ENCODE measurements at regions not wholly inside any gene's neighbourhood (a gene's known extent, or its start where the extent isn't known, plus 50 kb on each side); places are given as distances from the start of the nearest gene placed in this dataset.
A peak's percentile ranks its signal among the peaks of the same experiment; 100 is the strongest.

DNA sequence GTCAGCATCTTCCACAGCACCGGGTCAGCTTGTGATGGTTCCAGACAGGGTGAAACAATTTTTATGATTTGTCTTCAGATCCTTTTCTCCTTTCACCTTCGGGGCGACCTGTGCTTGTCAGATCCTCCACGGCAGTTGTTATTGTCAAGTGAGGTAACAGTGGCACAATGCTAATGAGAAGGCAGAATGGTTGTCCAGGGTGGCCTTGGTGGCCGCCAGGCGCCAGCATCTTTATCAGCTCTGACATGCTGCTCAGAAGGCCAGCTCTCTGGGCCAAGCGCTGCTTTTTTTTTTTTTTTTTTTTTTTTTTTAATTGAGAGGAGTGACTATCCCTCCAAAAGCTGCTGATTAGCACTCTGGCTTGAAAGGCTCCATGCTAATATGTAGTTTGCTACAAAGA lies 52.3 kb upstream of the MGAT5 start:
- H3K4me1 ChIP-seq (replicated peaks in 1 of 2; ENCODE audit: control insufficient read depth in 2 of 2, insufficient read depth in 2 of 2, low read length in 2 of 2), result peaks cover 0 to 19% of the 10 kb centered on the region in 2 experiments; a peak in 2 of 5 replicates
- no peak overlapping the region for H3K4me3 ChIP-seq
- no peak overlapping the region for H3K9ac ChIP-seq (ENCODE audit: insufficient read depth in 1 of 2, low read depth in 2 of 2, low read length in 2 of 2)
- ChIA-PET CTCF (ENCODE audit: low intra/inter-chr PET ratio) (no interaction called here), POLR2A (no interaction called here)
- H4K20me1 ChIP-seq (replicated peaks; ENCODE audit: control insufficient read depth, insufficient read depth, low read length), result 0 out of 2 replicates have a peak, but pooled peaks cover 9% of the 10 kb centered on the region
- no peaks in the 10 kb centered on the region for H3K9me1 ChIP-seq (ENCODE audit: control insufficient read depth, insufficient read depth, low read length)
- TF ChIP-seq, protein P1, sequence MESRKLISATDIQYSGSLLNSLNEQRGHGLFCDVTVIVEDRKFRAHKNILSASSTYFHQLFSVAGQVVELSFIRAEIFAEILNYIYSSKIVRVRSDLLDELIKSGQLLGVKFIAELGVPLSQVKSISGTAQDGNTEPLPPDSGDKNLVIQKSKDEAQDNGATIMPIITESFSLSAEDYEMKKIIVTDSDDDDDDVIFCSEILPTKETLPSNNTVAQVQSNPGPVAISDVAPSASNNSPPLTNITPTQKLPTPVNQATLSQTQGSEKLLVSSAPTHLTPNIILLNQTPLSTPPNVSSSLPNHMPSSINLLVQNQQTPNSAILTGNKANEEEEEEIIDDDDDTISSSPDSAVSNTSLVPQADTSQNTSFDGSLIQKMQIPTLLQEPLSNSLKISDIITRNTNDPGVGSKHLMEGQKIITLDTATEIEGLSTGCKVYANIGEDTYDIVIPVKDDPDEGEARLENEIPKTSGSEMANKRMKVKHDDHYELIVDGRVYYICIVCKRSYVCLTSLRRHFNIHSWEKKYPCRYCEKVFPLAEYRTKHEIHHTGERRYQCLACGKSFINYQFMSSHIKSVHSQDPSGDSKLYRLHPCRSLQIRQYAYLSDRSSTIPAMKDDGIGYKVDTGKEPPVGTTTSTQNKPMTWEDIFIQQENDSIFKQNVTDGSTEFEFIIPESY (CRISPR knock-in tag; IDR thresholded peaks at IDR 0.05), result peak; percentile 82
- TF ChIP-seq ZNF384 (IDR thresholded peaks at IDR 0.05; ENCODE audit: low read depth, low read length), result peak; percentile 91
- TF ChIP-seq, protein P2, sequence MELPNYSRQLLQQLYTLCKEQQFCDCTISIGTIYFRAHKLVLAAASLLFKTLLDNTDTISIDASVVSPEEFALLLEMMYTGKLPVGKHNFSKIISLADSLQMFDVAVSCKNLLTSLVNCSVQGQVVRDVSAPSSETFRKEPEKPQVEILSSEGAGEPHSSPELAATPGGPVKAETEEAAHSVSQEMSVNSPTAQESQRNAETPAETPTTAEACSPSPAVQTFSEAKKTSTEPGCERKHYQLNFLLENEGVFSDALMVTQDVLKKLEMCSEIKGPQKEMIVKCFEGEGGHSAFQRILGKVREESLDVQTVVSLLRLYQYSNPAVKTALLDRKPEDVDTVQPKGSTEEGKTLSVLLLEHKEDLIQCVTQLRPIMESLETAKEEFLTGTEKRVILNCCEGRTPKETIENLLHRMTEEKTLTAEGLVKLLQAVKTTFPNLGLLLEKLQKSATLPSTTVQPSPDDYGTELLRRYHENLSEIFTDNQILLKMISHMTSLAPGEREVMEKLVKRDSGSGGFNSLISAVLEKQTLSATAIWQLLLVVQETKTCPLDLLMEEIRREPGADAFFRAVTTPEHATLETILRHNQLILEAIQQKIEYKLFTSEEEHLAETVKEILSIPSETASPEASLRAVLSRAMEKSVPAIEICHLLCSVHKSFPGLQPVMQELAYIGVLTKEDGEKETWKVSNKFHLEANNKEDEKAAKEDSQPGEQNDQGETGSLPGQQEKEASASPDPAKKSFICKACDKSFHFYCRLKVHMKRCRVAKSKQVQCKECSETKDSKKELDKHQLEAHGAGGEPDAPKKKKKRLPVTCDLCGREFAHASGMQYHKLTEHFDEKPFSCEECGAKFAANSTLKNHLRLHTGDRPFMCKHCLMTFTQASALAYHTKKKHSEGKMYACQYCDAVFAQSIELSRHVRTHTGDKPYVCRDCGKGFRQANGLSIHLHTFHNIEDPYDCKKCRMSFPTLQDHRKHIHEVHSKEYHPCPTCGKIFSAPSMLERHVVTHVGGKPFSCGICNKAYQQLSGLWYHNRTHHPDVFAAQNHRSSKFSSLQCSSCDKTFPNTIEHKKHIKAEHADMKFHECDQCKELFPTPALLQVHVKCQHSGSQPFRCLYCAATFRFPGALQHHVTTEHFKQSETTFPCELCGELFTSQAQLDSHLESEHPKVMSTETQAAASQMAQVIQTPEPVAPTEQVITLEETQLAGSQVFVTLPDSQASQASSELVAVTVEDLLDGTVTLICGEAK (IDR thresholded peaks at IDR 0.05), result 0 out of 2 replicates have a peak, but pooled peaks have one; percentile 38
- TF ChIP-seq, protein P2 (CRISPR knock-in tag; IDR thresholded peaks at IDR 0.05), result no peak
- no peak for TF ChIP-seq KHSRP (IDR thresholded peaks at IDR 0.05)
- in situ Hi-C loops (cut with MboI) (no loop called here), intact Hi-C loops (cut with micrococcal nuclease) (no loop called here)
- no peak overlapping the region for H3K27ac ChIP-seq (ENCODE audit: extremely low read depth, low read depth, low read length)
- no peak overlapping the region for H3K4me2 ChIP-seq (ENCODE audit: insufficient read depth, low read length)
- FAIRE-seq (no peak), ATAC-seq (peak; percentile 65), DNase-seq (ENCODE audit: extremely low read depth in 1 of 4, low spot score in 3 of 4) (peak in 1 of 4 experiments; percentile 32)
- no peaks in the 10 kb centered on the region for H3K27me3 ChIP-seq (ENCODE audit: control insufficient read depth in 2 of 2, insufficient read depth in 2 of 2, low read length in 2 of 2)
- H3K79me2 ChIP-seq (ENCODE audit: control insufficient read depth, insufficient read depth, low read length), result no peaks in the 10 kb centered on the region
- no TSS peak for BruUV-seq (replicated peaks)
- no peaks in the 10 kb centered on the region for H3K36me3 ChIP-seq (ENCODE audit: control insufficient read depth, insufficient read depth, low read length)
- H3K9me3 ChIP-seq (replicated peaks; ENCODE audit: control insufficient read depth, insufficient read depth, low read depth, low read length), result no peaks in the 10 kb centered on the region
- 26% methylated on average over 7 of the region's 7 CpGs for WGBS (ENCODE audit: insufficient coverage, low coverage, missing lambda C conversion rate)
- no peak overlapping the region for H2AFZ ChIP-seq (ENCODE audit: low read depth, low read length)
